Naive B cell (primary cell): ENCODE measurements at regions not wholly inside any gene's neighbourhood (a gene's known extent, or its start where the extent isn't known, plus 50 kb on each side); places are given as distances from the start of the nearest gene placed in this dataset.
"Not testable (repeated sequence)": the region's sequence is repeated elsewhere in the genome, so short reads cannot be mapped to it uniquely, and the experiment has no call there.

Experiments
- ATAC-seq, 2 donors: fragments of 150-1000 bp; cut with Tn5 transposase; 2 replicates each; pipeline ENCODE4 v1.10.0; 2021; ENCODE audit warnings: low read depth in 2 of 2, mild to moderate bottlenecking in 2 of 2, moderate library complexity in 2 of 2
- DNase-seq: peaks from one replicate; pipeline ENCODE4 v3.0.0; 2022
- H3K27ac Mint-ChIP-seq, 6 donors: one replicate each; pipeline ENCODE4 v1.8.0; 2020 to 2022; ENCODE audit warnings: mild to moderate bottlenecking in 6 of 6, mixed read lengths in 6 of 6, moderate library complexity in 5 of 6, inconsistent platforms in 2 of 6
- H3K27me3 Mint-ChIP-seq, 3 donors: one replicate each; pipeline ENCODE4 v1.8.0; 2021 to 2022; ENCODE audit warnings: mixed read lengths in 3 of 3, mild to moderate bottlenecking in 1 of 3
- H3K36me3 Mint-ChIP-seq, 2 donors: one replicate each; pipeline ENCODE4 v1.8.0; 2020 to 2022; ENCODE audit warnings: mixed read lengths in 2 of 2, inconsistent platforms in 1 of 2, mild to moderate bottlenecking in 1 of 2
- H3K4me1 Mint-ChIP-seq, 3 donors: one replicate each; pipeline ENCODE4 v1.8.0; 2020 to 2022; ENCODE audit warnings: mixed read lengths in 3 of 3, inconsistent platforms in 1 of 3, mild to moderate bottlenecking in 1 of 3, moderate library complexity in 1 of 3
- H3K4me3 Mint-ChIP-seq, 8 donors: one replicate each; pipeline ENCODE4 v1.8.0; 2020 to 2022; ENCODE audit warnings: mild to moderate bottlenecking in 8 of 8, mixed read lengths in 8 of 8, moderate library complexity in 8 of 8, inconsistent platforms in 2 of 8
- H3K9me3 Mint-ChIP-seq, 7 donors: one replicate each; pipeline ENCODE4 v1.8.0; 2020 to 2022; ENCODE audit warnings: mixed read lengths in 7 of 7, mild to moderate bottlenecking in 5 of 7, inconsistent platforms in 2 of 7, moderate library complexity in 1 of 7

GRCh38 chr14:106334428-106335109 is 808.2 kb downstream of the TMEM121 start:
- H3K4me1 Mint-ChIP-seq, result peaks cover 0 to 15% (median 0%) of the 10 kb centered on the region in 3 donors
- H3K9me3 Mint-ChIP-seq, H3K27me3 Mint-ChIP-seq, H3K36me3 Mint-ChIP-seq: not testable (repeated sequence)
- H3K4me3 Mint-ChIP-seq, result peak overlapping the region in 7 of 8 donors; percentile 35 to 88 (median 52)
- peak; percentile 69 for DNase-seq
- ATAC-seq, result peak; percentile 72 to 79
- H3K27ac Mint-ChIP-seq, result peak overlapping the region in 1 of 6 donors; percentile 33

- Mint-ChIP-seq H3K27ac (peak overlapping the region in 1 of 6 donors; percentile 33), H3K4me3 (peak overlapping the region in 6 of 8 donors; percentile 35 to 88 (median 53)), H3K4me1 (peaks cover 0 to 15% (median 0%) of the 10 kb centered on the region in 3 donors)
- not testable (repeated sequence) for H3K27me3 Mint-ChIP-seq, DNase-seq, H3K36me3 Mint-ChIP-seq, H3K9me3 Mint-ChIP-seq
- peak; percentile 16 to 20 for ATAC-seq
Observed at GRCh38 chr14:106335110-106335429, 808.7 kb downstream of the TMEM121 start.

GRCh38 chr14:106338775-106339174 is 812.4 kb downstream of the TMEM121 start:
- H3K27ac Mint-ChIP-seq, DNase-seq, H3K4me3 Mint-ChIP-seq, ATAC-seq, H3K9me3 Mint-ChIP-seq, H3K27me3 Mint-ChIP-seq, H3K36me3 Mint-ChIP-seq: not testable (repeated sequence)
- H3K4me1 Mint-ChIP-seq, result peaks cover 0 to 13% (median 0%) of the 10 kb centered on the region in 3 donors

- H3K4me3 Mint-ChIP-seq, H3K27ac Mint-ChIP-seq, H3K9me3 Mint-ChIP-seq, H3K4me1 Mint-ChIP-seq, ATAC-seq, DNase-seq, H3K36me3 Mint-ChIP-seq, H3K27me3 Mint-ChIP-seq: not testable (repeated sequence)
Observed at GRCh38 chr14:106340658-106341057, 814.3 kb downstream of the TMEM121 start.

GRCh38 chr14:106341161-106341560 is 814.8 kb downstream of the TMEM121 start:
- not testable (repeated sequence) for H3K27me3 Mint-ChIP-seq, H3K36me3 Mint-ChIP-seq

GRCh38 chr14:106343626-106344025 is 817.2 kb downstream of the TMEM121 start:
- no peak overlapping the region for H3K27ac Mint-ChIP-seq
- ATAC-seq, result no peak
- H3K36me3 Mint-ChIP-seq, result no peaks in the 10 kb centered on the region
- peaks cover 9 to 18% (median 12%) of the 10 kb centered on the region in 3 donors for H3K4me1 Mint-ChIP-seq
- DNase-seq, result no peak
- no peak overlapping the region for H3K4me3 Mint-ChIP-seq
- H3K27me3 Mint-ChIP-seq, result no peaks in the 10 kb centered on the region
- H3K9me3 Mint-ChIP-seq, result no peaks in the 10 kb centered on the region

More at GRCh38 chr14:106341161-106341560, 814.8 kb downstream of the TMEM121 start:
- H3K9me3 Mint-ChIP-seq, ATAC-seq, DNase-seq, H3K4me1 Mint-ChIP-seq, H3K4me3 Mint-ChIP-seq, H3K27ac Mint-ChIP-seq: not testable (repeated sequence)

GRCh38 chr14:106344065-106344614 is 817.8 kb downstream of the TMEM121 start:
- not testable (repeated sequence) for H3K27me3 Mint-ChIP-seq, ATAC-seq, DNase-seq, H3K9me3 Mint-ChIP-seq, H3K27ac Mint-ChIP-seq, H3K4me3 Mint-ChIP-seq, H3K36me3 Mint-ChIP-seq
- H3K4me1 Mint-ChIP-seq, result peaks cover 13 to 23% (median 16%) of the 10 kb centered on the region in 3 donors

GRCh38 chr14:106344791-106345479 is 818.6 kb downstream of the TMEM121 start:
- peaks cover 20 to 24% (median 23%) of the 10 kb centered on the region in 3 donors for H3K4me1 Mint-ChIP-seq
- H3K9me3 Mint-ChIP-seq, H3K27ac Mint-ChIP-seq, H3K36me3 Mint-ChIP-seq, H3K27me3 Mint-ChIP-seq, ATAC-seq, DNase-seq, H3K4me3 Mint-ChIP-seq: not testable (repeated sequence)

- no peaks in the 10 kb centered on the region for H3K27me3 Mint-ChIP-seq
- H3K36me3 Mint-ChIP-seq, result no peaks in the 10 kb centered on the region
- peak overlapping the region in 1 of 6 donors; percentile 18 for H3K27ac Mint-ChIP-seq
- H3K4me3 Mint-ChIP-seq, result peak overlapping the region in 1 of 8 donors; percentile 84
- H3K9me3 Mint-ChIP-seq, result no peaks in the 10 kb centered on the region
- ATAC-seq (no peak), DNase-seq (no peak)
- peaks cover 20 to 33% (median 23%) of the 10 kb centered on the region in 3 donors for H3K4me1 Mint-ChIP-seq
Observed at GRCh38 chr14:106346084-106346483, 819.7 kb downstream of the TMEM121 start.

GRCh38 chr14:106346534-106347290 is 820.3 kb downstream of the TMEM121 start:
- ATAC-seq (no peak), DNase-seq (no peak)
- Mint-ChIP-seq H3K4me3 (no peak overlapping the region), H3K4me1 (peaks cover 20 to 33% (median 23%) of the 10 kb centered on the region in 3 donors), H3K27ac (peak overlapping the region in 1 of 6 donors; percentile 18), H3K9me3 (no peaks in the 10 kb centered on the region), H3K36me3 (no peaks in the 10 kb centered on the region), H3K27me3 (no peaks in the 10 kb centered on the region)

- H3K27me3 Mint-ChIP-seq, result no peaks in the 10 kb centered on the region
- DNase-seq, result no peak
- no peak for ATAC-seq
- H3K9me3 Mint-ChIP-seq, result no peaks in the 10 kb centered on the region
- H3K4me3 Mint-ChIP-seq, result peak overlapping the region in 1 of 8 donors; percentile 63
- H3K36me3 Mint-ChIP-seq, result no peaks in the 10 kb centered on the region
- peaks cover 20 to 33% (median 23%) of the 10 kb centered on the region in 3 donors for H3K4me1 Mint-ChIP-seq
- H3K27ac Mint-ChIP-seq, result no peak overlapping the region
Observed at GRCh38 chr14:106347291-106347778, 821.0 kb downstream of the TMEM121 start.

- Mint-ChIP-seq H3K4me3 (peak overlapping the region in 5 of 8 donors; percentile 55 to 78 (median 67)), H3K36me3 (no peaks in the 10 kb centered on the region), H3K9me3 (no peaks in the 10 kb centered on the region), H3K27ac (peak overlapping the region in 2 of 6 donors; percentile 5 to 22), H3K27me3 (no peaks in the 10 kb centered on the region), H3K4me1 (peaks cover 20 to 33% (median 23%) of the 10 kb centered on the region in 3 donors)
- ATAC-seq (no peak), DNase-seq (no peak)
Observed at GRCh38 chr14:106347890-106348755, 821.7 kb downstream of the TMEM121 start.
